H1 (cell line): ENCODE measurements at regions not wholly inside any gene's neighbourhood (a gene's known extent, or its start where the extent isn't known, plus 50 kb on each side); places are given as distances from the start of the nearest gene placed in this dataset.

Experiments
- CTCF ChIA-PET: fragments of 300-600 bp; sonication (Branson Sonifier 250); formaldehyde crosslinking; loops from one replicate; lab custom pipeline; 2021; ENCODE audit not compliant: partially characterized antibody; lab: Charles Lee
- POLR2A ChIA-PET: fragments of 300-600 bp; sonication (Branson Sonifier 250); formaldehyde crosslinking; loops from one replicate; lab custom pipeline; 2021; ENCODE audit warnings: inconsistent platforms; ENCODE audit not compliant: partially characterized antibody; lab: Charles Lee
- DNase-seq, 2 experiments: peaks; one replicate each; pipeline versions ENCODE4 v3.0.0 to v3.0.0-alpha.2; 2010 to 2022; ENCODE audit warnings: low spot score in 2 of 2, low read depth in 1 of 2, mixed read lengths in 1 of 2
- FAIRE-seq: peaks from 2 replicates; lab custom pipeline; 2011; peaks lifted over from hg19 to GRCh38; lab: Jason Lieb, UNC
- H2AFZ ChIP-seq: 2 replicates; pipeline ENCODE4 v1.8.1; 2012; ENCODE audit warnings: low read length, inconsistent platforms
- H2AK5ac ChIP-seq: 2 replicates; pipeline ENCODE4 v1.6.1; 2013; ENCODE audit warnings: low read depth, low read length
- H2BK120ac ChIP-seq: replicated peaks from 2 replicates; pipeline ENCODE3; 2013; ENCODE audit warnings: low read depth, low read length, inconsistent platforms
- H2BK12ac ChIP-seq: 2 replicates; pipeline ENCODE4 v1.6.1; 2013; ENCODE audit warnings: low read depth, low read length
- H2BK15ac ChIP-seq: 2 replicates; pipeline ENCODE4 v1.6.1; 2013; ENCODE audit warnings: low read length
- H2BK20ac ChIP-seq: 2 replicates; pipeline ENCODE4 v1.6.1; 2013; ENCODE audit warnings: low read length
- H2BK5ac ChIP-seq: 2 replicates; pipeline ENCODE4 v1.6.1; 2013; ENCODE audit warnings: low read depth, low read length
- H3K14ac ChIP-seq: 2 replicates; pipeline ENCODE4 v1.6.1; 2013; ENCODE audit warnings: inconsistent platforms; ENCODE audit not compliant: insufficient read length
- H3K18ac ChIP-seq: 2 replicates; pipeline ENCODE4 v1.6.1; 2013; ENCODE audit warnings: low read length; ENCODE audit errors: extremely low read depth
- H3K23ac ChIP-seq: 2 replicates; pipeline ENCODE4 v1.6.1; 2013; ENCODE audit warnings: inconsistent platforms; ENCODE audit not compliant: insufficient read length
- H3K23me2 ChIP-seq: 2 replicates; pipeline ENCODE4 v1.6.1; 2013; ENCODE audit warnings: low read depth, low read length
- H3K27ac ChIP-seq: 2 replicates; pipeline ENCODE4 v1.6.1; 2011; ENCODE audit warnings: low read depth, low read length, inconsistent platforms
- H3K27me3 ChIP-seq, 4 experiments: replicated peaks in 1 of 4; 1 replicate in 1 of 4; 2 replicates in 3 of 4; pipeline versions ENCODE4 v1.6.1 to v1.8.1; 2011 to 2013; ENCODE audit warnings: low read length in 3 of 4, mild to moderate bottlenecking in 3 of 4, inconsistent platforms in 2 of 4, mixed read lengths in 2 of 4, moderate library complexity in 1 of 4; ENCODE audit not compliant: control insufficient read depth in 3 of 4, insufficient read depth in 3 of 4; ENCODE audit errors: extremely low read depth in 1 of 4
- H3K36me3 ChIP-seq, 4 experiments: 2 replicates each; pipeline versions ENCODE4 v1.6.1 to v1.8.1; 2011 to 2013; ENCODE audit warnings: mild to moderate bottlenecking in 4 of 4, low read length in 3 of 4, moderate library complexity in 2 of 4, control low read depth in 1 of 4, inconsistent platforms in 1 of 4; ENCODE audit not compliant: insufficient read depth in 4 of 4, control insufficient read depth in 2 of 4
- H3K4ac ChIP-seq: replicated peaks from 2 replicates; pipeline ENCODE3; 2013; ENCODE audit warnings: low read length, low read depth, mixed read lengths, inconsistent platforms; ENCODE audit not compliant: insufficient read length
- H3K4me1 ChIP-seq, 4 experiments: replicated peaks in 1 of 4; 1 replicate in 1 of 4; 2 replicates in 3 of 4; pipeline versions ENCODE4 v1.6.1 to v1.8.1; 2011 to 2013; ENCODE audit warnings: low read length in 3 of 4, inconsistent platforms in 2 of 4, mixed read lengths in 1 of 4; ENCODE audit not compliant: insufficient read depth in 4 of 4, control insufficient read depth in 3 of 4
- H3K4me2 ChIP-seq, 2 experiments: 2 replicates each; pipeline versions ENCODE4 v1.6.1 to v1.8.1; 2011 to 2013; ENCODE audit warnings: low read depth in 2 of 2, low read length in 2 of 2, control low read depth in 1 of 2, inconsistent platforms in 1 of 2, mild to moderate bottlenecking in 1 of 2; ENCODE audit not compliant: insufficient read depth in 1 of 2
- H3K4me3 ChIP-seq, 4 experiments: fragments of 200-600, 300-600 bp in 1 of 4; sonication (generic), shearing (Covaris generic), sonication (Bioruptor Twin) in 1 of 4; 2 replicates each; pipeline versions ENCODE4 v1.5.1 to v1.8.1; 2011 to 2016; ENCODE audit warnings: low read length in 4 of 4, low read depth in 3 of 4, control low read depth in 2 of 4, inconsistent platforms in 2 of 4, mild to moderate bottlenecking in 2 of 4, mixed read lengths in 1 of 4, moderate library complexity in 1 of 4; ENCODE audit not compliant: insufficient read depth in 2 of 4; ENCODE audit errors: extremely low read depth in 1 of 4
- H3K56ac ChIP-seq: replicated peaks from 2 replicates; pipeline ENCODE3; 2013; ENCODE audit warnings: low read depth, mild to moderate bottlenecking, mixed read lengths, low read length, inconsistent platforms; ENCODE audit not compliant: insufficient read length
- H3K79me1 ChIP-seq: 2 replicates; pipeline ENCODE4 v1.6.1; 2013; ENCODE audit warnings: low read depth, low read length, control low read depth
- H3K79me2 ChIP-seq, 2 experiments: 2 replicates each; pipeline versions ENCODE4 v1.6.1 to v1.8.1; 2012 to 2013; ENCODE audit warnings: low read length in 2 of 2, mild to moderate bottlenecking in 2 of 2, inconsistent platforms in 1 of 2; ENCODE audit not compliant: insufficient read depth in 2 of 2, control insufficient read depth in 1 of 2
- H3K9ac ChIP-seq, 4 experiments: replicated peaks in 1 of 4; 1 replicate in 1 of 4; 2 replicates in 3 of 4; pipeline versions ENCODE4 v1.6.1 to v1.8.1; 2011 to 2013; ENCODE audit warnings: low read depth in 3 of 4, low read length in 3 of 4, control low read depth in 2 of 4, mild to moderate bottlenecking in 2 of 4, moderate library complexity in 2 of 4, inconsistent platforms in 1 of 4; ENCODE audit errors: extremely low read depth in 1 of 4
- H3K9me3 ChIP-seq, 2 experiments: 2 replicates each; pipeline versions ENCODE4 v1.6.1 to v1.8.1; 2012 to 2013; ENCODE audit warnings: mild to moderate bottlenecking in 2 of 2, moderate library complexity in 2 of 2, control low read depth in 1 of 2, inconsistent platforms in 1 of 2, low read depth in 1 of 2, low read length in 1 of 2, mixed read lengths in 1 of 2; ENCODE audit not compliant: insufficient read depth in 2 of 2
- H4K20me1 ChIP-seq, 2 experiments: replicated peaks in 1 of 2; 2 replicates each; pipeline versions ENCODE3 to v1.8.1; 2011 to 2013; ENCODE audit warnings: inconsistent platforms in 2 of 2, low read length in 2 of 2, mild to moderate bottlenecking in 1 of 2; ENCODE audit not compliant: insufficient read depth in 2 of 2, control insufficient read depth in 1 of 2
- H4K5ac ChIP-seq: 2 replicates; pipeline ENCODE4 v1.6.1; 2013; ENCODE audit warnings: low read length, low read depth, mixed read lengths, inconsistent platforms; ENCODE audit not compliant: insufficient read length
- H4K8ac ChIP-seq: 2 replicates; pipeline ENCODE4 v1.8.0; 2013; ENCODE audit warnings: mild to moderate bottlenecking, moderate library complexity, low read length, inconsistent platforms; ENCODE audit not compliant: insufficient read depth; ENCODE audit errors: extremely low read depth
- H4K91ac ChIP-seq: replicated peaks from 2 replicates; pipeline ENCODE3; 2013; ENCODE audit warnings: low read length, mixed read lengths, inconsistent platforms; ENCODE audit not compliant: insufficient read length
- CREB1 ChIP-seq: IDR thresholded peaks from 2 replicates; pipeline ENCODE4 v1.6.1; 2012; ENCODE audit warnings: inconsistent platforms
- POU5F1 ChIP-seq: IDR thresholded peaks from 2 replicates; pipeline ENCODE4 v1.6.1; 2011; ENCODE audit warnings: low read depth, mild to moderate bottlenecking, low read length, moderate library complexity
- RXRA ChIP-seq: IDR thresholded peaks from 2 replicates; pipeline ENCODE4 v1.6.1; 2011; ENCODE audit warnings: low read depth, mild to moderate bottlenecking, low read length, moderate library complexity; ENCODE audit not compliant: insufficient read depth
- SIRT6 ChIP-seq: IDR thresholded peaks from one replicate; pipeline ENCODE4 v1.7.1; 2012; ENCODE audit warnings: low read length, inconsistent platforms
- SP4 ChIP-seq: IDR thresholded peaks from 2 replicates; pipeline ENCODE4 v1.6.1; 2012; ENCODE audit warnings: low read length, inconsistent platforms
- TAF1 ChIP-seq: IDR thresholded peaks from 2 replicates; pipeline ENCODE4 v1.6.1; 2011; ENCODE audit warnings: mild to moderate bottlenecking, low read depth, low read length
- TAF7 ChIP-seq: optimal IDR thresholded peaks from 2 replicates; pipeline ENCODE3; 2011; ENCODE audit warnings: low read depth, mild to moderate bottlenecking, inconsistent platforms, low read length, moderate library complexity, borderline replicate concordance
- WGBS, 2 experiments: shearing (Covaris generic) in 1 of 2; methylation state at CpG; one replicate each; pipeline versions ENCODE4 v1.1.6 to v1.1.7; 2013 to 2015; ENCODE audit warnings: low lambda C conversion rate in 2 of 2, mixed read lengths in 2 of 2, inconsistent platforms in 1 of 2, low coverage in 1 of 2, missing lambda C conversion rate in 1 of 2; ENCODE audit not compliant: insufficient replicate concordance in 2 of 2, insufficient coverage in 1 of 2, insufficient read length in 1 of 2; ENCODE audit errors: extremely low coverage in 1 of 2, missing lambda C conversion rate in 1 of 2; 5-methylcytosine and 5-hydroxymethylcytosine counted together
- TF ChIP-seq, protein P1 (sequence below), 3 experiments: IDR thresholded peaks; 1 replicate in 2 of 3; 2 replicates in 1 of 3; pipeline versions ENCODE4 v1.5.1 to v1.6.1; 2011; ENCODE audit warnings: low read length in 3 of 3, mild to moderate bottlenecking in 3 of 3, inconsistent platforms in 2 of 3, low read depth in 1 of 3, moderate library complexity in 1 of 3; ENCODE audit not compliant: insufficient read depth in 1 of 3; ENCODE audit errors: control extremely low read depth in 1 of 3
- TF ChIP-seq, protein P2 (sequence below): IDR thresholded peaks from 2 replicates; pipeline ENCODE4 v1.6.1; 2011; ENCODE audit warnings: low read length, improper control_type of control experiment

DNA sequence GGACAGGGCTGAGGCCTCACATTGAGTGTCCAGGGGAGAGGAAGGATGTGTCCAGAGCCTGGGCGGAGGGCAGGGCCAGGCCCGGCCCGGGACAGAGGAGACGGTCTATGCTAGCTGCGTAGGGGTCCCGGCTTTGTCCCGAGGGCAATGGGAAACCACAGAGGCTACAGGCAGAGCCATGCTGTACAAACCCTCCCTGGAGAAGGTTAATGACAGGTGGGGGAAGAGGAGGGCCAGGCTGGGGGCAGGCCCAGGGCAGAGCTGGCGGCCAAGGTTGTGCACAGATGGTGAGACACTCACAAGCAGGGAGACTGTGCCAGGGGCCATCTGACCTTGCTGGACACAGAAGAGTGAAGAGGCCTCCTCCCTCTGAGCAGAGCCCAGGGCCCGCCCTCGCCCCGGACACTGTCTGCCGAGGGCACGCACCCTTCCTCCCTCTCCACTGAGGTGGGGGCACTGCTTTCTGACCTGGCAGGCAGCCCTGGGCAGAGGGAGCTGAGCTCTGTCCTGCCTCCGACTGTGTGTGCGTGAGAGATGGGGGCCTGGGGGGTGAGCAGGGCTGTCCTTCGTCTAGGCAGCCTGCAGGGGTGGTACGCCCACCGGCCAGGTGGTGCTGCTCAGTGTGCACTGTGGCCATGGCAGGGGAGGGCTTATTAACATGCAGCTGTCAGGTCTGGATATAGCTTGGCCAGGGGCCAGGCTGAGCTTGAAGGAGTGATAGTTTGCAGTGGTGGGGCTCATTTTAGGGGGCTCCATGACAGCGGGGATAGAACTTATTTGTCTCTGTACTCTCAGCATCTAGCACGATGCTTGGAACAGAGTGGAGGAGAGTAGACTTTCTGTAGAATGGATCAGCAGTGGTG, 75.7 kb upstream of the LRPAP1 start:
- Histone ChIP-seq H3K27me3 (no peaks in the 10 kb centered on the region), H3K4me3 (no peak overlapping the region), H4K5ac (no peak overlapping the region), H2BK20ac (no peak overlapping the region), H3K56ac (no peak overlapping the region), H2BK120ac (no peak overlapping the region), H2BK5ac (no peak overlapping the region), H3K9ac (no peak overlapping the region), H3K23me2 (peaks cover 15% of the 10 kb centered on the region), H2BK15ac (no peak overlapping the region), H3K79me1 (peaks cover 2% of the 10 kb centered on the region; the same call in 1 of the 2 replicates), H3K4me1 (no peaks in the 10 kb centered on the region), H3K36me3 (no peaks in the 10 kb centered on the region; a peak in 1 of 8 replicates), H2AK5ac (no peak overlapping the region), H2BK12ac (no peak overlapping the region), H3K4me2 (no peak overlapping the region), H2AFZ (no peak overlapping the region), H3K79me2 (peaks cover 0 to 2% of the 10 kb centered on the region in 2 experiments; a peak in 1 of 4 replicates), H3K4ac (no peak overlapping the region), H3K23ac (no peak overlapping the region), H3K14ac (no peak overlapping the region), H3K27ac (no peak overlapping the region), H4K8ac (no peak overlapping the region), H3K18ac (no peak overlapping the region), H4K91ac (no peak overlapping the region), H3K9me3 (peaks cover 0 to 3% of the 10 kb centered on the region in 2 experiments; a peak in 1 of 4 replicates), H4K20me1 (peaks cover 0 to 4% of the 10 kb centered on the region in 2 experiments)
- CTCF ChIA-PET, result interaction anchor here (0.8 to 1.4 kb wide), 2 partner anchors 50 to 136 kb away, joined by 3 read pairs; no protein-coding TSS in a partner anchor
- DNase-seq, result no peak
- POLR2A ChIA-PET, result interaction anchor here (0.5 kb wide), 1 partner anchor 9 kb away, joined by 3 read pairs; no protein-coding TSS in a partner anchor
- no peak for FAIRE-seq
- 91% methylated on average over 9 of the region's 20 CpGs; no CpG with 5 or more reads in 1 of the 2 experiments for WGBS, 2 experiments
- no peak for TF ChIP-seq SIRT6
- TF ChIP-seq SP4, result no peak
- TF ChIP-seq, protein P1, sequence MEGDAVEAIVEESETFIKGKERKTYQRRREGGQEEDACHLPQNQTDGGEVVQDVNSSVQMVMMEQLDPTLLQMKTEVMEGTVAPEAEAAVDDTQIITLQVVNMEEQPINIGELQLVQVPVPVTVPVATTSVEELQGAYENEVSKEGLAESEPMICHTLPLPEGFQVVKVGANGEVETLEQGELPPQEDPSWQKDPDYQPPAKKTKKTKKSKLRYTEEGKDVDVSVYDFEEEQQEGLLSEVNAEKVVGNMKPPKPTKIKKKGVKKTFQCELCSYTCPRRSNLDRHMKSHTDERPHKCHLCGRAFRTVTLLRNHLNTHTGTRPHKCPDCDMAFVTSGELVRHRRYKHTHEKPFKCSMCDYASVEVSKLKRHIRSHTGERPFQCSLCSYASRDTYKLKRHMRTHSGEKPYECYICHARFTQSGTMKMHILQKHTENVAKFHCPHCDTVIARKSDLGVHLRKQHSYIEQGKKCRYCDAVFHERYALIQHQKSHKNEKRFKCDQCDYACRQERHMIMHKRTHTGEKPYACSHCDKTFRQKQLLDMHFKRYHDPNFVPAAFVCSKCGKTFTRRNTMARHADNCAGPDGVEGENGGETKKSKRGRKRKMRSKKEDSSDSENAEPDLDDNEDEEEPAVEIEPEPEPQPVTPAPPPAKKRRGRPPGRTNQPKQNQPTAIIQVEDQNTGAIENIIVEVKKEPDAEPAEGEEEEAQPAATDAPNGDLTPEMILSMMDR (IDR thresholded peaks at IDR 0.05; ENCODE audit: control extremely low read depth in 1 of 3, insufficient read depth in 1 of 3, low read depth in 1 of 3, low read length in 3 of 3), result no peak
- TF ChIP-seq, protein P2, sequence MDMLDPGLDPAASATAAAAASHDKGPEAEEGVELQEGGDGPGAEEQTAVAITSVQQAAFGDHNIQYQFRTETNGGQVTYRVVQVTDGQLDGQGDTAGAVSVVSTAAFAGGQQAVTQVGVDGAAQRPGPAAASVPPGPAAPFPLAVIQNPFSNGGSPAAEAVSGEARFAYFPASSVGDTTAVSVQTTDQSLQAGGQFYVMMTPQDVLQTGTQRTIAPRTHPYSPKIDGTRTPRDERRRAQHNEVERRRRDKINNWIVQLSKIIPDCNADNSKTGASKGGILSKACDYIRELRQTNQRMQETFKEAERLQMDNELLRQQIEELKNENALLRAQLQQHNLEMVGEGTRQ, result no peak
- no peak for TF ChIP-seq RXRA
- no peak for TF ChIP-seq POU5F1
- TF ChIP-seq TAF7, result no peak
- no peak for TF ChIP-seq CREB1
- no peak for TF ChIP-seq TAF1
